B cell (primary cell): ENCODE measurements at regions not wholly inside any gene's neighbourhood (a gene's known extent, or its start where the extent isn't known, plus 50 kb on each side); places are given as distances from the start of the nearest gene placed in this dataset.

ENCODE experiments used
- ATAC-seq: fragments of 200-7000 bp; cut with Tn5 transposase; one replicate; pipeline ENCODE4 v1.10.0; 2021; ENCODE audit warnings: low read depth, mild to moderate bottlenecking, moderate number of reproducible peaks, moderate library complexity
- CTCF ChIA-PET: fragments of 350-600 bp; sonication (Branson Sonifier 250); formaldehyde crosslinking; loops from one replicate; lab custom pipeline; 2021; ENCODE audit warnings: antibody characterized with exemption, inconsistent platforms; lab: Charles Lee
- POLR2A ChIA-PET: fragments of 350-600 bp; sonication (Branson Sonifier 250); formaldehyde crosslinking; loops from one replicate; lab custom pipeline; 2021; ENCODE audit warnings: antibody characterized with exemption; lab: Charles Lee
- DNase-seq: peaks from one replicate; pipeline ENCODE4 v3.0.0; 2013
- H2AFZ ChIP-seq: 2 replicates; pipeline ENCODE4 v1.6.1; 2012; ENCODE audit warnings: mild to moderate bottlenecking, low read depth, low read length; ENCODE audit not compliant: insufficient read depth, poor library complexity, severe bottlenecking
- H3K27ac ChIP-seq, 2 donors: 1 replicate in 1 of 2; 2 replicates in 1 of 2; pipeline ENCODE4 v1.5.1; 2012 to 2013; ENCODE audit warnings: low read length in 2 of 2, mild to moderate bottlenecking in 2 of 2, moderate library complexity in 1 of 2
- H3K27me3 ChIP-seq, 4 experiments: fragments of 200-600 bp in 1 of 4; sonication (generic) in 1 of 4; replicated peaks in 1 of 4; 1 replicate in 2 of 4; 2 replicates in 2 of 4; pipeline versions ENCODE4 v1.6.1 to v1.7.0; 2013 to 2016; ENCODE audit warnings: low read length in 3 of 4, mild to moderate bottlenecking in 2 of 4, mixed read lengths in 1 of 4, moderate library complexity in 1 of 4; ENCODE audit not compliant: insufficient read depth in 4 of 4, control insufficient read depth in 3 of 4; ENCODE audit errors: control extremely low read depth in 1 of 4
- H3K36me3 ChIP-seq, 2 experiments: replicated peaks in 1 of 2; 1 replicate in 1 of 2; 2 replicates in 1 of 2; pipeline versions ENCODE4 v1.6.1 to v1.7.1; 2013; ENCODE audit warnings: low read length in 1 of 2; ENCODE audit not compliant: insufficient read depth in 2 of 2, control insufficient read depth in 1 of 2; ENCODE audit errors: control extremely low read depth in 1 of 2, extremely low read depth in 1 of 2
- H3K4me1 ChIP-seq, 2 donors: fragments of 200-600 bp in 1 of 2; sonication (generic) in 1 of 2; 1 replicate in 1 of 2; 2 replicates in 1 of 2; pipeline versions ENCODE4 v1.5.1 to v1.6.1; 2013 to 2017; ENCODE audit warnings: low read length in 2 of 2; ENCODE audit not compliant: control insufficient read depth in 2 of 2, insufficient read depth in 2 of 2
- H3K4me2 ChIP-seq: replicated peaks from 2 replicates; pipeline ENCODE3; 2012; ENCODE audit warnings: mild to moderate bottlenecking, low read depth, low read length; ENCODE audit not compliant: poor library complexity, severe bottlenecking
- H3K4me3 ChIP-seq, 5 experiments: fragments of 200-600 bp in 1 of 5; sonication (generic) in 1 of 5; 1 replicate in 3 of 5; 2 replicates in 2 of 5; pipeline versions ENCODE4 v1.5.1 to v1.7.0; 2011 to 2016; ENCODE audit warnings: low read length in 4 of 5, mild to moderate bottlenecking in 4 of 5, low read depth in 2 of 5, control low read depth in 1 of 5, moderate library complexity in 1 of 5; ENCODE audit not compliant: insufficient read depth in 1 of 5; ENCODE audit errors: control extremely low read depth in 1 of 5, extremely low read depth in 1 of 5
- H3K79me2 ChIP-seq: fragments of 200-600 bp; sonication (generic); one replicate; pipeline ENCODE4 v1.6.0; 2016; ENCODE audit warnings: low read length; ENCODE audit not compliant: control insufficient read depth, insufficient read depth
- H3K9ac ChIP-seq: fragments of 200-600 bp; sonication (generic); 2 replicates; pipeline ENCODE4 v1.6.1; 2017; ENCODE audit warnings: mild to moderate bottlenecking, low read length, moderate library complexity
- H3K9me3 ChIP-seq, 3 donors: one replicate each; pipeline versions ENCODE4 v1.6.1 to v1.7.1; 2013; ENCODE audit warnings: low read length in 2 of 3; ENCODE audit not compliant: control insufficient read depth in 2 of 3, insufficient read depth in 1 of 3; ENCODE audit errors: control extremely low read depth in 1 of 3
- H4K20me1 ChIP-seq: 2 replicates; pipeline ENCODE4 v1.6.0; 2012; ENCODE audit warnings: mild to moderate bottlenecking, low read length; ENCODE audit not compliant: insufficient read depth, control insufficient read depth, poor library complexity, severe bottlenecking
- H3K27ac Mint-ChIP-seq: one replicate; pipeline ENCODE4 v1.8.0; 2021; ENCODE audit warnings: mixed read lengths
- H3K27me3 Mint-ChIP-seq: one replicate; pipeline ENCODE4 v1.8.0; 2021; ENCODE audit warnings: mixed read lengths
- H3K4me1 Mint-ChIP-seq: one replicate; pipeline ENCODE4 v1.8.0; 2021; ENCODE audit warnings: mixed read lengths
- H3K4me3 Mint-ChIP-seq: one replicate; pipeline ENCODE4 v1.8.0; 2021; ENCODE audit warnings: mixed read lengths
- H3K9me3 Mint-ChIP-seq: one replicate; pipeline ENCODE4 v1.8.0; 2022; ENCODE audit warnings: mixed read lengths; ENCODE audit not compliant: insufficient read depth
- CTCF ChIP-seq: fragments of 200-600 bp; IDR thresholded peaks from one replicate; pipeline ENCODE4 v1.8.0; 2022; ENCODE audit warnings: antibody characterized with exemption, mild to moderate bottlenecking
- EZH2 ChIP-seq: IDR thresholded peaks from 2 replicates; pipeline ENCODE4 v1.6.1; 2012; ENCODE audit warnings: borderline replicate concordance, low read depth, mild to moderate bottlenecking, moderate library complexity, low read length; ENCODE audit not compliant: insufficient read depth, poor library complexity, severe bottlenecking
- WGBS: methylation state at CpG from one replicate; pipeline ENCODE4 v1.1.5; 2013; ENCODE audit warnings: missing lambda C conversion rate; ENCODE audit not compliant: insufficient coverage; 5-methylcytosine and 5-hydroxymethylcytosine counted together
- intact Hi-C: fragments of 100-400 bp; cut with micrococcal nuclease; formaldehyde crosslinking; loops from one replicate; pipeline ENCODE4 v1.10.0; 2022

DNA sequence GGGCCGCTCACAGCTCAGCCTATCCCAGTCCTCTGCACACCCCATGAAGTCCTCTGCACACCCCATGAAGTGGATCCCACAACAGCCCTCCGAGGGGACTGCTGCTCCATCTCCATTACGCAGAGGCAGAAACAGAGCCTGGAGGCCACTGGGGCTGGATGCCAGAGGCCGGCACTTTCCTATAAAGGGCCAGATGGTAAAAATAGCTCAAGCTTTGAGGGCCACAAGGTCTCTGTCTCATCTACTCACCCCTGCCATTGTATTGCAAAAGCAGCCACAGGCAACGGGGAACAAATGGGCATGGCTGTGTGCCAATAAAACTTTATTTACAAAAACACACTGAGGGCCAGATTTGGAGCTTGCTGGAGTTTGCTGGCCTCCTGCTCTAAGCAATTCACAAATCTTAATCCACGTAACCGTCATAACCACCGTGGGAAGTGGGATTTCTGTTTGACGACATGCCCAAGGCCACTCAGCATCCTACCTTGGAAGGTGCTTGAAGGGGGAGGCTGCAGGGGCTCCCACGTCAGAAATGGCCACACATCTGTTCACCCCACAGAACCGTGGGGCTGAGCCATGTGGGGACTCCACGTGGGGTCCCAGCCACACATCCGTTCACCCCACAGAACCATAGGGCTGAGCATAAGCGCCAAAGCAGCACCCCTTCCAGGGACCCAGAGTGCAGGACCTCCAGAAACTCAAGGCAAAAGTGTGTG is 92.0 kb downstream of the NCOR2 start:
- ATAC-seq (no peak), DNase-seq (no peak)
- no peaks in the 10 kb centered on the region for H3K27me3 Mint-ChIP-seq
- Histone ChIP-seq H3K4me2 (no peak overlapping the region), H3K36me3 (peaks cover 2 to 51% of the 10 kb centered on the region in 2 experiments), H4K20me1 (peaks cover 34% of the 10 kb centered on the region), H3K4me3 (no peak overlapping the region), H3K27ac (no peak overlapping the region), H3K4me1 (peaks cover 15 to 24% of the 10 kb centered on the region in 2 donors), H3K79me2 (peaks cover 45% of the 10 kb centered on the region), H2AFZ (no peak overlapping the region), H3K9me3 (peaks cover 0 to 59% (median 26%) of the 10 kb centered on the region in 3 donors), H3K27me3 (no peaks in the 10 kb centered on the region), H3K9ac (no peak overlapping the region)
- TF ChIP-seq EZH2 (no peak), CTCF (no peak)
- WGBS = 98% methylated on average over 12 of the region's 14 CpGs
- H3K4me3 Mint-ChIP-seq = no peak overlapping the region
- H3K27ac Mint-ChIP-seq = no peak overlapping the region
- POLR2A ChIA-PET = interaction anchor here (1.4 kb wide), 1 partner anchor 10 kb away, joined by 4 read pairs; no protein-coding TSS in a partner anchor
- intact Hi-C loops = no loop called here
- peaks cover 31% of the 10 kb centered on the region for H3K4me1 Mint-ChIP-seq
- CTCF ChIA-PET = no interaction called here
- peaks cover 12% of the 10 kb centered on the region for H3K9me3 Mint-ChIP-seq

DNA sequence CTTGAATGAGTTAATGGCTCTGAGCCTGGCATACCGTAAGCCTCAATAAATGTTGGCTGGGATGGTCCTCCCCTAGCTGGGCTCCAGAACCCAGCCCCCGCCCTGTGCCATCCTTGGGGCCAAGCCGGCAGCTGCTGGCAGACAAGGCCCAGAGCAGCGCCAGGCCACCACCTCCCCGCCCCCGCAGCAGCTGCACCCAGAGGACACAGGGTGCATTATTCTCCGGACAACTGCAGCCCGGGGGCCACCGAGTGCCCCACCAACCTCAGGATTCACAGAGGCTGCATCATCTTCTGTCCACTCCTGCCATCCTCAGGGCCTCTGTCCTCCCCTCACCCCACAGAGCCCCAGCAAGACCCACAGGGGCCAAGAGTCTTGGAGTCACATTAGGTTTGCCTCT is 92.7 kb downstream of the NCOR2 start:
- Histone ChIP-seq H3K79me2 (peaks cover 48% of the 10 kb centered on the region), H3K9ac (no peak overlapping the region), H4K20me1 (peaks cover 26% of the 10 kb centered on the region), H3K4me3 (no peak overlapping the region), H3K27me3 (no peaks in the 10 kb centered on the region), H2AFZ (no peak overlapping the region), H3K27ac (no peak overlapping the region), H3K4me1 (peaks cover 8 to 17% of the 10 kb centered on the region in 2 donors), H3K4me2 (no peak overlapping the region), H3K9me3 (peaks cover 0 to 62% (median 26%) of the 10 kb centered on the region in 3 donors), H3K36me3 (peaks cover 2 to 53% of the 10 kb centered on the region in 2 experiments)
- DNase-seq = no peak
- WGBS = 98% methylated on average over 9 of the region's 9 CpGs
- Mint-ChIP-seq H3K9me3 (peaks cover 14% of the 10 kb centered on the region), H3K27ac (no peak overlapping the region), H3K4me1 (peaks cover 29% of the 10 kb centered on the region), H3K4me3 (no peak overlapping the region), H3K27me3 (no peaks in the 10 kb centered on the region)
- ATAC-seq = no peak
- ChIA-PET CTCF (no interaction called here), POLR2A (no interaction called here)
- TF ChIP-seq EZH2 = no peak
- no peak for TF ChIP-seq CTCF
- intact Hi-C loops = no loop called here
